ENCODE measurements at regions not wholly inside any gene's neighbourhood (a gene's known extent, or its start where the extent isn't known, plus 50 kb on each side); places are given as distances from the start of the nearest gene placed in this dataset.
"Not testable (repeated sequence)": the region's sequence is repeated elsewhere in the genome, so short reads cannot be mapped to it uniquely, and the experiment has no call there.

DNA sequence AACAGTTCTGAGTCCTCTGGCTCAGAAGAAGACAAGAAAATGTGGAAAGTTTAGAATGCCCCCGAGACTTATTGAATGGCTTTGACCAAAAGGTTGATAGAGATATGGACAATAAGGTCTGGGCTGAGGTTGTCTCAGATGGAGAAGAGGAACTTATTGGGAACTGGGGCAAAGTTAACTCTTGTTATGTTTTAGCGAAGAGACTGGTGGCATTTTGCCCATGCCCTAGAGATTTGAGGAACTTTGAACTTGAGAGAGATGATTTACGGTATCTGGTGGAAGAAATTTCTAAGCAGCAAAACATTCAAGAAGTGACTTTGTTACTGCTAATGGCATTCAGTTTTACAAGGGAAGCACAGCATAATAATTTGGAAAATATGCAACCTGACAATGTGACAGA is 1549.3 kb upstream of the ADGRL3 start:
- DNase-seq (ENCODE audit: low spot score): no peak
- intact Hi-C loops (cut with DNase I): no loop called here

DNA sequence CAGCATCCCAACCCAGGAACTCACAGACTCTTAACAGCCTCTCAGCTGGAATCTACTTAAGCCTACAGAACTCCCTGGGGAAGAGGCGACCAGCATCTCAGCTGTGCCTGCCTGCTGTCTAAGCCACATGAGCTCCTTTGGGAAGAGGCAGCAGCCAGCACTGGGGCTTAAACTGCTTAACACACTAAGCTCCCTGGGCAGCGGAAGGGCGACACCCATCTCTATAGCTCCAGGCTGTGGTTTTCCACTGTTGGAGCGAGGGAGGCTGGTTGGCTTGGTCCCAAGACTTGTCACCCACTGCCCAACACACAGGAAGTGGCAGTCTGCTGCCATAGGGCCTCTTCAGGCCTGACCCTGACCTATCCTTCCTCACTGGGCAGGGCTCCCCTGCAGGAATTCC is 1544.1 kb upstream of the ADGRL3 start:
- DNase-seq (ENCODE audit: low spot score): no peak
- intact Hi-C loops (cut with DNase I): no loop called here

DNA sequence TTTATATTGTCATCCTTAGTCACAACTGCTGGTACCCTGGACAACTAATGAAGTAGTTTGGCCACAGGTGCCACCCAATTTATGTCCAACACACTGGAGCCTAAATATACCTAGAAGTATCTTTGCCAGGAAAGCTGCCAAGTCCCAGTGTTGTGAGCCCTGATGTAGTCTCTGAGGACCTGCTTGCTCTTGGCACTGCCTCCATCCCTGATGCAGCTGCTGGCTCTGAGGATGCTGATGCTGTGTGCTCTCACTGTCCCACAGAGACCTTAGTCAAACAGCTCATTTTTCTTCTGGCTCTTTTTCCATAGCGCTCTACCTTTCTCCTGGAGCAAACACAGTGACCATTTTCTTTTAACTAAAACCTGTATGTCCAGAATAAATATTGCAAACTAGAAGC is 1535.4 kb upstream of the ADGRL3 start:
- intact Hi-C loops (cut with DNase I): no loop called here
- no peak for DNase-seq (ENCODE audit: low spot score)

DNA sequence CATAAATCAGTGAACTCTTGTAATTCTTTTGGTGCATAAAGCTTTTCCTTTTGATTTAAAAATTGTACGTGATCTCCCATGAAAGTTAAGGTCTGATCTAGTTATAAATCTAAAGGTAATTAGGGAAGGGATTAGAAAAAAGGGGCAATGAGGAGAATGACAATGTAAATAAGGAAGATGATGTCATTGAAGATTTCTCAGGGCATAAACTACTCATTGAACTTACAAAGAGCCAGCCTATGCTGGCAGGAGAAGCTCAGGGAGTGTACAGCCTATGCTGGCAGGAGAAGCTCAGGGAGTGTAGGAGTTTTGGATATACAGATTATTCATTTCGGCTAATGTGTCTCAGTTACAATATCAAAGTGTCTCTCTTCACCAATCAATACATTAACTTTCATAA is 1533.5 kb upstream of the ADGRL3 start:
- intact Hi-C loops (cut with DNase I): no loop called here
- no peak for DNase-seq (ENCODE audit: low spot score)

DNA sequence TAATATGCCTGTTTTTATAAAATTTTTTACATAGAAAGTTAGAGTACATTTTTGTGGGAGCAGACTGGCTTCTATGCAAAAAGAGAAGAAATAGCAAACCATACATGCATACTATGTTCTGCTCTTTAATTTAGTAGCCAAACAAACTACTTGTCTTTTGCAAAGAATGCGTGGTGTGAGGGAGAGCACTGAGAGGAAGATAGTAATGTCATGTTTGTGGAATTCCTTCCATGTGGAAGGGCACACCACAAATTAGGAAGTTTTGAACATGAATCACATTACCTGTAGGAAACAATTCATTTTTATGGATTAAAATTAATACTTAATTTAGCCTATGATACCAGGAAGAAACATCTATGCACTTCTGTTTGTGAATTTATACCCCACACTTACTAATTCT is 1529.1 kb upstream of the ADGRL3 start:
- DNase-seq (ENCODE audit: low spot score): no peak

DNA sequence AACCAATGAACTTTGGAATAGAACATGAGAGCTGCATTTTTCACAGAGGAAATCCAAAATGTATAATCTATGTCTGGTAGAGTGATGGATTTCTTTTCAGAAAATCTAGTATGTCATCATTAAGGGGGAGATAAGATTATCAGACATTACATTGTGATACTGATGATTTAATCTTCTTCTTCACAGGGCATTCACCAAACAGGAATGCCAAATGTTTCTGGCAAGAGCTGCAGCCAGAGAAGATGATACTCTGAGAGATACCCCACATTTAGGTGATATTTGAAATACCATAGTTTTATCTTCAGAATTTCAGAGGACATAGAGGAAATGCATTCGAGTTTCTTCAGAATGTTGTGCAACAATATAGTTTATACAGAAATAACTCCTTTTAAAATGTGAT is 1523.7 kb upstream of the ADGRL3 start:
- intact Hi-C loops (cut with DNase I): no loop called here
- DNase-seq (ENCODE audit: low spot score): no peak

More for the DNA sequence above, 1529.1 kb upstream of the ADGRL3 start:
- intact Hi-C loops (cut with DNase I): no loop called here

DNA sequence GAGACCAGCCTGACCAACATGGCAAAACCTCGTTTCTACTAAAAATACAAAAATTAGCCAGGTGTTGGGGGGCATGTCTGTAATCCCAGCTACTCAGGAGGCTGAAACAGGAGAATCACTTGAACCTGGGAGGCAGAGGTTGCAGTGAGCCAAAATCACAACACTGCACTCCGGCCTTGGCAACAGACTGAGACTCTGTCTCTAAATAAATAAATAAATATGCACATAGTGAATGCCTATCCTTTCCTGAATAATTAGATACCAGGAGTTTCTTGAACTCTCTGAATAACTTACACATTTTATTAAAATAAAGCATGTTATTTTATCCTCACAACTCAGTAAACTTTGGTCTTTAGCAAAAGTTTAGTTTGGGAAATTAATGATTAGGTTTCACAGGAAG is 1523.1 kb upstream of the ADGRL3 start:
- intact Hi-C loops (cut with DNase I); DNase-seq (ENCODE audit: low spot score): not testable (repeated sequence)

DNA sequence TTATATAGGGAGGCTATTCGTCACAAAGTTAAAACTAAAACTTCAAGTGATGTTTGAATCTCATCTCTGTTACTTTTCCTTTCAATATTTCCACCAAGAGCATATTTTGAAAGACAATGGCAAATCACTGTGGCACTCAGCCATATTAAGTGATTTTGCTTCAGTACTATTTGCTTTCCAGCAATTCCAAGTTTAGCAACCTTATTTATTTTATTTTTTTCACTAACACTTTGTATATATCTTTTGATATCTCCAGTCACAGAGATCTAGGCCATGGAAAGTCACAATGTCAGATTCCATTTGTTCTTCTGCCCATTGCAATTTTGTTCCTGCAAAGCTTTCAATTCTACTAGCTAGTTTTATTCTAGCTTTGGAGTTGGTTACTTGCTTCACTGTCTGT is 1514.5 kb upstream of the ADGRL3 start:
- intact Hi-C loops (cut with DNase I): no loop called here
- no peak for DNase-seq (ENCODE audit: low spot score)

DNA sequence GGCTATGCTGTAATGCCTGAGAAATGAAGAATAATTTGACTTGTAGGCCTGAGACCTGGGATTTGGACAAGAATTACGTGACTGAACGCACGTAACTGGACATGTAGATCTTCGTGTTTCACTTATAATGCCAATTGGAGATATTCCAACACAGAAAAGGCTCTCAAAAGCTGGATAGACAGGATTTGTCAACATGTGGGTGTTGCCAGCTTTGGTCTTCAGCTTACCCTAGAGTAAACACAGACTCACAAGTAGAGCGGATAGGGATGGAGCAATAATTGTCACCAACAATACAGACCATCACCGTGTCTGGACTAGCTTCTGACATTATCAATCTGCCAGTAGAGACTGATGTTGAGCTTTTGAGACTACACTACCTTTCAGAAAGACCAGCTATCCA is 1511.0 kb upstream of the ADGRL3 start:
- intact Hi-C loops (cut with DNase I): no loop called here
- DNase-seq (ENCODE audit: low spot score): no peak

DNA sequence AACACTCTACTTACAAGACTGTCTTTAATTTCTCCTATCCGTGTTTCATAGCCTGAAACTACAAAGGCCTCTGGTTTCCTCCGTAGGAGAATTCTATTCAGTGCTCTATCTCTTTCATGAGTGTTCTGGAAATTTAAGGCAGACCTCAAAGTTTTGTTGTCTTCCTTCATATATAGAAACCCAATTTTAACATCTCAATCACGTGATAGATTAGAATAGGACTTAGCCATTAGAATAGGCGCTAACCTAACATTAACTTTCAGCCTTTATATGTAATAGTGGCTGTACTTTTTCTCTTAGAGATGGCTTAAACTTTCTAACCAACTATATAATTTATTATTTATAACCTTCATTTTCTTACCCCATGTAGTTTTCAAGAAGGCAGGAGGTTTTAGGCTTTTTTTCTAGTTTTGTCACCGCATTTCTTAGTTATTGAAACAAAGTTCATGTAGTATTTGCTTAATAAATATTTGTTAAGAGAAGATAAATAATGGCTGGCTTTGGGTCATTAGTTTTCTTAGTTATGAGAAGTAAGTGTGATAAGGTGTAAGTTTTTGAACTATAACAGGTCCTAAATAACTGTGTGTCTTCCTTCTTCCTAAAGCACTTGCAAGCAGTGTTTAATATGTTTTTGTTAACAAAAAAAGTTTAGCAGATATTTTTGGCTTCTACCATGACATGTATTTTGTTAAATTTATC is 1504.6 kb upstream of the ADGRL3 start:
- intact Hi-C loops (cut with DNase I): no loop called here

DNA sequence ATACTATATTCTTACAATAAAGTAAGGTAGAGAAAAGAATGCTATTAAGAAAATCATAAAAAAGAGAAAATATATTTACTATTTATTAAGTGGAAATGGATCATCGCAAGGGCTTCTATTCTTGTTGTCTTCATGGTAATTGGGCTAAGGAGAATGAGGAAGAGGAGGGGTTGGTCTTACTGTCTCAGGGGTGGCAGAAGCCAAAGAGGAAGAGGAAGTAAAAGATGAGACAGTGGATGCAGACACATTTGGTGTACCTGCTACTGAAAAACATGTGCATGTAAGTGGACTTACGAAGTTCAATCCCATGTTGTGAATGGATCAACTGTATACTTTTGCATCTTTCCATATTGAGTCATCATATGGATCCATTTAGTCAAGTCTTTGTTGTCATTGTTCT is 1502.1 kb upstream of the ADGRL3 start:
- DNase-seq (ENCODE audit: low spot score): no peak
- intact Hi-C loops (cut with DNase I): no loop called here

More for the DNA sequence above, 1504.6 kb upstream of the ADGRL3 start:
- no peak for DNase-seq (ENCODE audit: low spot score)

DNA sequence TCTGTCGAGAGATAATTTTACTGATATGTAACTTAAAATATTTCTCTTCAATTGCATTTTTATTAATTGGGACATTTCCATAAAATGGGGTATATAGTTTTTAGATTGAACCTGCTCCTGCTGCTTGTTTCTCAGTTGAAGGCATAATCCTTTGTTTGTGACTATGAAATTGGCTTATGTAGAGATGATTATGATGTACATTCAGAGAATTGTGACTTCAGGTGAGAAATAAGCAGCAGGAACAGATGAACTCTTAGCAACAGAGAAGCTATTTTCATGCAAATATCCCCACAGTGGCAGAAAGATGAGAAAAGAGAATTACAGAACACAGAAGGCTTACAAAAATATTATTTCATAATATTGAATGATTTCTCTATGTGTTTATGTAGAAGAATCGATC is 1499.5 kb upstream of the ADGRL3 start:
- intact Hi-C loops (cut with DNase I): no loop called here
- DNase-seq (ENCODE audit: low spot score): no peak

DNA sequence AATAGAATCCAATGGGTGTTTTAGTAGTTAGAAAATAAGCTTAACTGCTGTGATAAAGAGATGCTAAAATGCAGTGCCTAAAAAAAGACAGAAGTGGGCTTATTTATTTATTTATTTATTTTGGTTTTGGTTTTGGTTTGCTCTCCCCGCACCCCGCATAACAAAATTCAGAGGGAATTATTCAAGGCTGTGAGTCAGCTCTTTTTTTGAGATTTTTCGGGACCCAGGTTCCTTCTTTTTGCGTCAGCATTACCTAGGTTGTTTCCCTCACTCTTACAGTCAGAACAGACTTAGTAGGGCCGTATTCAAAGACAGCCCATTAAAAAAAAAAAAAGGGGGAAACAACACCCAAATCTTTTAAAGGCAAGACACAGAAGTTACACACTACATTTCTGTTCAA is 1495.5 kb upstream of the ADGRL3 start:
- intact Hi-C loops (cut with DNase I): no loop called here
- no peak for DNase-seq (ENCODE audit: low spot score)

DNA sequence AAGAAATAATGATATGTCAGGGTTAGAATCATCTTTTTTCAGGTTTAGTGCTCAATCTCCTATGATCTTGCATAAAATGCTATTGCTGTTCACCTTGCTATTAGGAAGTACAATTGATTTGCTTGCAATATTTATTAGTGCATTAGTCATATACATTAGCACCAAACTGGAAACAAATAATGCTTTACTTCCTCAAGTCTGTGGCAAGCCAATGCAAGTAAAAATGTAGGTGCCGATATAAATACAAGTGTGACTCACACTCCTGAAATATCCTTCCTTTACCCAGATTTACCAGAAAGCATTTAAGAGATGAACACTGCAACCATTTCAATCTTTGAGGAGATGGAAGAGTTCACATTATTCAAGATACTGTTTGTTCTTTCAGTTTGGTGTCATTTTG is 1487.7 kb upstream of the ADGRL3 start:
- intact Hi-C loops (cut with DNase I): no loop called here

DNA sequence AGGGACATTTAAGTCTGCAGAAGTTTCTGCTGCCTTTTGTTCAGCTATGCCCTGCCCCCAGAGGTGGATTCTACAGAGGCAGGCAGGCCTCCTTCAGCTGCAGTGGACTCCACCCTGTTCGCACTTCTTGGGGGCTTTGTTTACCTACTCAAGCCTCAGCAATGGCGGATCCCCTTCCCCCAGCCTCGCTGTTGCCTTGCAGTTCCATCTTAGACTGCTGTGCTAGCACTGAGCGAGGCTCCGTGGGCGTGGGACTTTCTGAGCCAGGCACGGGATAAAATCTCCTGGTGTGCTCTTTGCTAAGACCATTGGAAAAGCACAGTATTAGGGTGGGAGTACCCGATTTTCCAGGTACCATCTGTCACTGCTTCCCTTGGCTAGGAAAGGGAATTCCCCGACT is 1475.8 kb upstream of the ADGRL3 start:
- intact Hi-C loops (cut with DNase I); DNase-seq (ENCODE audit: low spot score): not testable (repeated sequence)

More for the DNA sequence above, 1487.7 kb upstream of the ADGRL3 start:
- DNase-seq (ENCODE audit: low spot score): no peak

DNA sequence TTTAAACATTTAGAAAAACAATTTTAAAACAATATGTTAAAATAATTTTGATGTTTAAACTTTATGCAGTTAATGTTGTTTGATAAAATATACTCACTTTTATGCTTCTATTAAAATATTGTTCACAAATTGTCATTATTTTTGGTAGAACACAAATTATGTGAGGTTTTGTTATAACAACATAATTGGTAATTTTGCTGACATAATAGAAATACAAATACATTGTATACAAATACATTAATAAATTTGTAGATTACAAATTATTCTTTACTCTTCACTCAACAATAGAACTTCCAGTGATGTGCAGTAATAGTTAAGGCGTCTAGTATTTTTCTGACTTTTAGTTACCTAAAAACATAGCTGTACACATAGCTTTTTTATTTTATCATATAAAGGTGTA is 1472.4 kb upstream of the ADGRL3 start:
- intact Hi-C loops (cut with DNase I): no loop called here
- no peak for DNase-seq (ENCODE audit: low spot score)

DNA sequence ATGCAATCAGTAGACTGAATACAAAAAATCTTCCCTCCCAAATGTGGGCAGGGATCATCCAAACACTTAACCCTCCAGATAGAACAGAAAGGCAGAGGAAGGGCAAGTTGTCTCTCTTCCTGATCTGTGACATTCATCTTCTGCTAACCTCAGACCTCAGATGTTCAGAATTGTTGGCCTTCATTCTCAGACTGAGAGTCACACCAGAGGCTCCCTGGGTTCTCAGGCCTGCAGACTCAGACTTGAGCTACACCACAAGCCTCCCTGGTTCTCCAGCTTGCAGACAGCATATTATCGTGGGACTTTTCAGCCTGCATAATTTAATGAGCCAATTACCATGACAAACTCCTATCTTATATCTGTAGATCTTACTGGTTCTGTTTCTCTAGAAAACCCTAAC is 1471.6 kb upstream of the ADGRL3 start:
- DNase-seq (ENCODE audit: low spot score): no peak
- intact Hi-C loops (cut with DNase I): no loop called here

DNA sequence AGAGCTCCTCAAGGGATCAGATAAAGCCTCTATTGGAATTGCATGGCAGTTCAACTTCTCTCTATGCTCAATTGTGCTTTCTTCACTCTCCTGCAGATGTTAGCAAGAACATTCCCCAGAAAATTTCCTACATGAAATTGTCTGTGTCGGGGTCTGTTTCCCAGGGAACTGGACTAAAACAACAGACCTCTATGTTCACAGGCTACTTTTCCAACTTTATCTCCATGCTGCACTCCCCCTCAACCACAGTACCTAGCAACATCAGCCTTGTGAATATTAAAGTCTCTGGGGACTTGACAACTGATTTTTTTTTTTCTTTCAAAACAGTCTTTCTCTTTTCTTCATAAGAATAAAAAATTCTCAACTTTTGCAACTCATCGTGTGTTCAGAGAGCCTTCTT is 1470.8 kb upstream of the ADGRL3 start:
- no peak for DNase-seq (ENCODE audit: low spot score)
- intact Hi-C loops (cut with DNase I): no loop called here

DNA sequence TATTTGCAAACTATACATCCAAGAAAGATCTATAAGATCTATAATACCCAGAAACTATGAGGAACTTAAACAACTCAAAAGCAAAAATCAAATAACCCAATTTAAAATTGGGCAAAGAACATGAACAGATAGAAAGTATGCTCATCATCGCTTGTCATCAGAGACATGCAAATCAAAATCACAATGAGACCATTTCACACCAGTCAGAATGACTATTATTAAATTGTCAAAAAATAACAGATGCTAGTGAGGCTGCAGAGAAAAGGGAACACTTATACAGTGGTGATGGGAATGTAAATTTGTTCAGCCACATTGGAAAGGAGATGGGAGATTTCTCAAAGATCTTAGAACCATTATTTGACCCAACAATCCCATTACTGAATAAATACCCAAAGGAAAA is 1451.7 kb upstream of the ADGRL3 start:
- DNase-seq (ENCODE audit: low spot score): no peak
- intact Hi-C loops (cut with DNase I): no loop called here

DNA sequence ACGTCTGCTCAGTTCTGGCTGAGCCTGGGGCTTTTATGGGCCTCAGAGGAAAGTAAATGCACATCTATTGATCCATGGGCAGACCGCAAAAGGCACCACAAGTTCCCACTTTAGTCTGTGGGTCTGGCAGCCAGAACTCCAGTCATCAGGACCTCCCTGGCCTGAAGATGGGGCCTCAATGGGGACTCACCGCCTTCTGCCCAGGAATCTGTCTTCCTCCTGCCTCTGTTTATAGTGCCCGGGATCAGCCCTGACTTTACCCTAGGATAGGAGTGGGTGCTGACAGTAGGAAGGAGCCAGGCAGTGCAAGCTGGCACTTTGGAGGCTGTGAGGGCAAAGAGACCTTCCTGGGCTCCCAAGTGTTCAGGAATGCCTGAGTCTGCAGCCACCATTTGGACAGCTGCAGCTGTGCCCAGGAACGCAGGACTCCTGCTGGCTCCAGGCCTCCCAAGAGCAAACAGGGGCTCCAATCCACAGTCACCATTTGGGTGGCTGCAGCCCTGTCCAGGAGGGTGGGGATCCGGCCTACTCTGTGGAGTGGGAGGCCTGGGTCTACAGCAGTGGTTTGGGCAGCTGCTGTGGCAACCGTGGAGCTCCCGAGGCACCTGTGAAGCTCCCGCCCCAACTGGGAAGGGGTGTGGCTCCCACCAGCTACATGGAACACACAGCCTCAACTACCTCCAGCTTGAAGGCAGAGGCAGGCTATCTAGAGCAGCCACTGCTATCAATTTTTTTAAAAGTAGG is 1440.9 kb upstream of the ADGRL3 start:
- peak; percentile 37 for DNase-seq (ENCODE audit: low spot score)
- intact Hi-C loops (cut with DNase I): no loop called here

DNA sequence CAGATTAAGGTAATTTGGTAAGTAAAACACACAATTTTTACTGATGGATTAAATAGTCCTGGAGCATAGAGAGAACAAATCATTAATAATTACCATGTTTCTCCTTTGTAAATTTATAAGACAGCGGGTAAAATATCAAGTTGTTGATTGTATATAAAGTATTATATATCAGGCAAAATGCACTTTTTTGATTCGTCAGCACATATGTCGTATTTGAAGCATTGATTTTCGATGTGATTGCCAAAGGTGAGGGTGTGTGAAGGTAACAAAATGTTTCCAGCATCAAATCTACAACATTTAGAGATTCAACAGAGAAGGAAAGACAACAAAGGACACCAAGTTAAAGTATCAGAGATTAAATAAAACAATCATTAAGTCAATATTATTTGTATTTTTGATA is 1437.8 kb upstream of the ADGRL3 start:
- DNase-seq (ENCODE audit: low spot score): no peak
- intact Hi-C loops (cut with DNase I): no loop called here

Data from posterior vena cava (tissue), 2 donors.